K562 (cell line): ENCODE measurements at regions not wholly inside any gene's neighbourhood (a gene's known extent, or its start where the extent isn't known, plus 50 kb on each side); places are given as distances from the start of the nearest gene placed in this dataset.

ENCODE experiments used
- ATAC-seq: fragments of 200-7000 bp; cut with Tn5 transposase; 3 replicates; pipeline ENCODE4 v1.9.1; 2020; ENCODE audit warnings: moderate library complexity
- BruUV-seq: library from RNA; stranded (reverse); fragments of 400-500 nt; replicated peaks from 2 replicates; lab custom pipeline; 2021; lab: Mats Ljungman, UMichigan
- CTCF ChIA-PET: fragments of 300-600 bp; formaldehyde crosslinking; extraction: SDS; loops from one replicate; lab custom pipeline; 2021; ENCODE audit warnings: low intra/inter-chr PET ratio; lab: Yijun Ruan, JAX
- POLR2A ChIA-PET: fragments of 300-600, 350-650 bp; sonication (Branson Sonifier 250); formaldehyde crosslinking; extraction: SDS; loops from one replicate; lab custom pipeline; 2021; ENCODE audit warnings: antibody characterized with exemption, inconsistent platforms; lab: Yijun Ruan, JAX
- DNase-seq, 4 experiments: peaks; one replicate each; pipeline versions ENCODE4 v3.0.0 to v3.0.0-alpha.2; 2011 to 2018; ENCODE audit warnings: low spot score in 3 of 4, mixed read lengths in 3 of 4; ENCODE audit errors: extremely low read depth in 1 of 4
- FAIRE-seq: peaks from 2 replicates; lab custom pipeline; 2011; peaks lifted over from hg19 to GRCh38; lab: Jason Lieb, UNC
- H2AFZ ChIP-seq: 2 replicates; pipeline ENCODE4 v1.6.0; 2011; ENCODE audit warnings: low read depth, low read length, control low read depth, inconsistent platforms
- H3K27ac ChIP-seq: fragments of 200-600 bp; 3 replicates; pipeline ENCODE4 v1.8.0; 2011; ENCODE audit warnings: low read depth, mild to moderate bottlenecking, control low read depth, inconsistent platforms, low read length, moderate library complexity, mixed read lengths; ENCODE audit errors: extremely low read depth
- H3K27me3 ChIP-seq, 2 experiments: fragments of 300-600 bp in 1 of 2; 2 replicates in 1 of 2; 3 replicates in 1 of 2; pipeline versions ENCODE4 v1.6.0 to v1.8.0; 2011; ENCODE audit warnings: inconsistent platforms in 2 of 2, low read length in 2 of 2, mild to moderate bottlenecking in 1 of 2, mixed read lengths in 1 of 2, moderate library complexity in 1 of 2; ENCODE audit not compliant: control insufficient read depth in 2 of 2, insufficient read depth in 2 of 2
- H3K36me3 ChIP-seq: fragments of 300-600 bp; 3 replicates; pipeline ENCODE4 v1.8.0; 2011; ENCODE audit warnings: mild to moderate bottlenecking, low read length, inconsistent platforms; ENCODE audit not compliant: control insufficient read depth, insufficient read depth
- H3K4me1 ChIP-seq, 2 experiments: fragments of 200-600 bp in 1 of 2; replicated peaks in 1 of 2; 2 replicates in 1 of 2; 3 replicates in 1 of 2; pipeline versions ENCODE4 v1.5.1 to v1.8.0; 2011; ENCODE audit warnings: inconsistent platforms in 2 of 2, low read length in 2 of 2, mild to moderate bottlenecking in 1 of 2, mixed read lengths in 1 of 2, moderate library complexity in 1 of 2; ENCODE audit not compliant: control insufficient read depth in 2 of 2, insufficient read depth in 2 of 2
- H3K4me2 ChIP-seq: 2 replicates; pipeline ENCODE4 v1.6.1; 2011; ENCODE audit warnings: low read length, control low read depth, inconsistent platforms, mixed read lengths; ENCODE audit not compliant: insufficient read depth
- H3K4me3 ChIP-seq: fragments of 200-600 bp; sonication (generic), shearing (Covaris generic); 2 replicates; pipeline ENCODE4 v1.5.1; 2016; ENCODE audit warnings: control low read depth, inconsistent platforms
- H3K79me2 ChIP-seq: fragments of 200-600 bp; 3 replicates; pipeline ENCODE4 v1.8.0; 2011; ENCODE audit warnings: low read length, inconsistent platforms; ENCODE audit not compliant: control insufficient read depth, insufficient read depth
- H3K9ac ChIP-seq, 2 experiments: 2 replicates each; pipeline versions ENCODE4 v1.6.0 to v1.6.1; 2011; ENCODE audit warnings: low read depth in 2 of 2, low read length in 2 of 2, control low read depth in 1 of 2, inconsistent platforms in 1 of 2, mild to moderate bottlenecking in 1 of 2, mixed read lengths in 1 of 2; ENCODE audit not compliant: insufficient read depth in 1 of 2
- H3K9me1 ChIP-seq: one replicate; pipeline ENCODE4 v1.6.0; 2011; ENCODE audit warnings: inconsistent platforms, mild to moderate bottlenecking, low read length, moderate library complexity; ENCODE audit not compliant: control insufficient read depth, insufficient read depth
- H3K9me3 ChIP-seq: replicated peaks from 2 replicates; pipeline ENCODE4 v1.5.1; 2011; ENCODE audit warnings: low read depth, low read length, inconsistent platforms; ENCODE audit not compliant: control insufficient read depth, insufficient read depth
- H4K20me1 ChIP-seq: replicated peaks from 2 replicates; pipeline ENCODE4 v1.6.1; 2011; ENCODE audit warnings: low read length, inconsistent platforms, mixed read lengths; ENCODE audit not compliant: control insufficient read depth, insufficient read depth
- ATF1 ChIP-seq, 2 experiments: fragments of 450-650 bp in 1 of 2; IDR thresholded peaks; 2 replicates each; pipeline ENCODE4 v1.6.1; 2016; ENCODE audit warnings: missing compliant biosample characterization in 1 of 2, missing genetic modification characterization in 1 of 2
- CREB1 ChIP-seq, 2 experiments: sonication (generic) in 1 of 2; formaldehyde crosslinking in 1 of 2; IDR thresholded peaks; 2 replicates each; pipeline versions ENCODE4 v1.6.1 to v1.8.0; 2012 to 2022; ENCODE audit warnings: inconsistent platforms in 1 of 2, mild to moderate bottlenecking in 1 of 2, missing genetic modification reagents in 1 of 2, moderate library complexity in 1 of 2
- ID3 ChIP-seq, 2 experiments: fragments of 250-450 bp in 1 of 2; fragments of 450-650 bp in 1 of 2; sonication (Bioruptor Pico) in 1 of 2; IDR thresholded peaks; 2 replicates each; pipeline versions ENCODE4 v1.6.1 to v1.8.0; 2016 to 2021; ENCODE audit warnings: mild to moderate bottlenecking in 2 of 2, moderate library complexity in 2 of 2, missing compliant biosample characterization in 1 of 2, missing genetic modification characterization in 1 of 2
- IRF9 ChIP-seq: fragments of 450-650 bp; IDR thresholded peaks from 2 replicates; pipeline ENCODE4 v1.6.1; 2016; ENCODE audit warnings: missing biosample characterization, missing genetic modification characterization
- POLR2B ChIP-seq: fragments of 450-650 bp; IDR thresholded peaks from 2 replicates; pipeline ENCODE4 v1.6.1; 2018; ENCODE audit warnings: low read depth; ENCODE audit not compliant: partially characterized antibody
- POLR3A ChIP-seq: IDR thresholded peaks from 2 replicates; pipeline ENCODE4 v1.6.1; 2011; ENCODE audit warnings: borderline replicate concordance, mild to moderate bottlenecking, moderate library complexity; ENCODE audit not compliant: insufficient read length, insufficient read depth; ENCODE audit errors: extremely low read depth
- RNF219 ChIP-seq: fragments of 250-450 bp; sonication (Bioruptor Pico); IDR thresholded peaks from 2 replicates; pipeline ENCODE4 v1.5.0; 2022; ENCODE audit warnings: mild to moderate bottlenecking
- ZNF324 ChIP-seq: fragments of 250-450 bp; sonication (Bioruptor Pico); IDR thresholded peaks from 2 replicates; pipeline ENCODE4 v1.4.0; 2020; ENCODE audit warnings: mild to moderate bottlenecking
- ZNF75A ChIP-seq: fragments of 450-650 bp; formaldehyde crosslinking; IDR thresholded peaks from 2 replicates; pipeline ENCODE4 v1.4.0; 2020; ENCODE audit warnings: mild to moderate bottlenecking
- WGBS: fragments of 100-300 bp; shearing (Covaris generic); methylation state at CpG from one replicate; pipeline ENCODE4 v1.1.6; 2016; ENCODE audit warnings: low coverage, mixed read lengths; ENCODE audit not compliant: insufficient coverage; ENCODE audit errors: missing lambda C conversion rate; 5-methylcytosine and 5-hydroxymethylcytosine counted together
- in situ Hi-C: fragments of 300-500 bp; cut with MboI; formaldehyde crosslinking; loops from 4 replicates; pipeline ENCODE4 v1.15.0; 2018; ENCODE audit warnings: inconsistent platforms, mixed read lengths
- intact Hi-C: fragments of 100-400 bp; cut with micrococcal nuclease; formaldehyde crosslinking; loops from 2 replicates; pipeline ENCODE4 v1.14.2; 2022

GRCh38 chr2:18403921-18404522 lies 156.4 kb downstream of the RDH14 start:
- FAIRE-seq (no peak), ATAC-seq (no peak), DNase-seq (no peak)
- Histone ChIP-seq H3K9ac (no peak overlapping the region), H3K27ac (no peak overlapping the region), H3K4me3 (no peak overlapping the region), H3K9me1 (no peaks in the 10 kb centered on the region), H3K79me2 (no peaks in the 10 kb centered on the region), H3K9me3 (no peaks in the 10 kb centered on the region), H2AFZ (no peak overlapping the region), H3K36me3 (no peaks in the 10 kb centered on the region), H4K20me1 (no peaks in the 10 kb centered on the region), H3K4me1 (no peaks in the 10 kb centered on the region), H3K27me3 (no peaks in the 10 kb centered on the region), H3K4me2 (no peak overlapping the region)
- 4% methylated on average over 4 of the region's 4 CpGs for WGBS
- BruUV-seq: no TSS peak
- CTCF ChIA-PET: no interaction called here
- in situ Hi-C loops (no loop called here), intact Hi-C loops (loop anchor here (2.0 kb wide), 1 partner anchor 17 kb away; no protein-coding TSS in a partner anchor)
- no peak for TF ChIP-seq IRF9 (tag)
- TF ChIP-seq CREB1 (IDR thresholded peaks at IDR 0.05): no peak
- TF ChIP-seq CREB1 (CRISPR knock-in tag; IDR thresholded peaks at IDR 0.05): no peak
- no peak for TF ChIP-seq RNF219
- TF ChIP-seq POLR3A: no peak
- no peak for TF ChIP-seq ZNF324 (CRISPR knock-in tag)
- TF ChIP-seq ATF1 (CRISPR knock-in tag; IDR thresholded peaks at IDR 0.05): no peak
- TF ChIP-seq ATF1 (tag; IDR thresholded peaks at IDR 0.05): no peak
- no peak for TF ChIP-seq ID3 (CRISPR knock-in tag; IDR thresholded peaks at IDR 0.05)
- no peak for TF ChIP-seq ID3 (tag; IDR thresholded peaks at IDR 0.05)
- no peak for TF ChIP-seq ZNF75A (CRISPR knock-in tag)
- TF ChIP-seq POLR2B: no peak
- POLR2A ChIA-PET: no interaction called here
